Neural crest cell (in vitro differentiated cells): ENCODE measurements at regions not wholly inside any gene's neighbourhood (a gene's known extent, or its start where the extent isn't known, plus 50 kb on each side); places are given as distances from the start of the nearest gene placed in this dataset.

Source experiments
- DNase-seq: peaks from one replicate; pipeline ENCODE4 v3.0.0; 2021; ENCODE audit warnings: low read depth, mixed read lengths, low spot score
- H3K27ac Mint-ChIP-seq: one replicate; pipeline ENCODE4 v1.8.0; 2021; ENCODE audit warnings: mild to moderate bottlenecking, mixed read lengths; ENCODE audit not compliant: unreplicated experiment
- H3K27me3 Mint-ChIP-seq: 2 replicates; pipeline ENCODE4 v1.8.0; 2021; ENCODE audit warnings: low read depth, mild to moderate bottlenecking, mixed read lengths
- H3K36me3 Mint-ChIP-seq: 2 replicates; pipeline ENCODE4 v1.8.0; 2021; ENCODE audit warnings: low read depth, mild to moderate bottlenecking, mixed read lengths
- H3K4me1 Mint-ChIP-seq: 2 replicates; pipeline ENCODE4 v1.8.0; 2021; ENCODE audit warnings: mixed read lengths
- H3K4me3 Mint-ChIP-seq: one replicate; pipeline ENCODE4 v1.8.0; 2021; ENCODE audit warnings: mild to moderate bottlenecking, mixed read lengths
- H3K9me3 Mint-ChIP-seq: 2 replicates; pipeline ENCODE4 v1.8.0; 2021; ENCODE audit warnings: mixed read lengths
- CTCF ChIP-seq: fragments of 200-600 bp; sonication (generic); conservative IDR thresholded peaks from 2 replicates; pipeline ENCODE4 v1.5.0; 2021; ENCODE audit warnings: antibody characterized with exemption, mild to moderate bottlenecking

- H3K4me1 Mint-ChIP-seq, result peaks cover 25% of the 10 kb centered on the region
- no peak overlapping the region for H3K4me3 Mint-ChIP-seq
- no peak for TF ChIP-seq CTCF
- no peak for DNase-seq
- H3K27ac Mint-ChIP-seq, result no peak overlapping the region
- H3K36me3 Mint-ChIP-seq, result peaks cover 14% of the 10 kb centered on the region
- peaks cover 9% of the 10 kb centered on the region for H3K9me3 Mint-ChIP-seq
- H3K27me3 Mint-ChIP-seq, result no peaks in the 10 kb centered on the region
These were observed 71.0 kb downstream of the AQP4 start for GRCh38 chr18:26794230-26795101.

- peaks cover 3% of the 10 kb centered on the region for H3K36me3 Mint-ChIP-seq
- no peak overlapping the region for H3K4me3 Mint-ChIP-seq
- no peaks in the 10 kb centered on the region for H3K9me3 Mint-ChIP-seq
- DNase-seq, result no peak
- H3K27ac Mint-ChIP-seq, result no peak overlapping the region
- H3K4me1 Mint-ChIP-seq, result peaks cover 30% of the 10 kb centered on the region
- no peaks in the 10 kb centered on the region for H3K27me3 Mint-ChIP-seq
- TF ChIP-seq CTCF, result no peak
These were observed 72.8 kb downstream of the AQP4 start for GRCh38 chr18:26792661-26793060.

GRCh38 chr18:26791676-26792075 lies 73.8 kb downstream of the AQP4 start:
- Mint-ChIP-seq H3K27ac (peak overlapping the region; percentile 35), H3K4me1 (peaks cover 27% of the 10 kb centered on the region), H3K36me3 (no peaks in the 10 kb centered on the region), H3K4me3 (no peak overlapping the region), H3K9me3 (no peaks in the 10 kb centered on the region), H3K27me3 (no peaks in the 10 kb centered on the region)
- no peak for DNase-seq
- no peak for TF ChIP-seq CTCF

- Mint-ChIP-seq H3K4me1 (peaks cover 39% of the 10 kb centered on the region), H3K27ac (no peak overlapping the region), H3K9me3 (no peaks in the 10 kb centered on the region), H3K27me3 (no peaks in the 10 kb centered on the region), H3K36me3 (no peaks in the 10 kb centered on the region), H3K4me3 (no peak overlapping the region)
- no peak for TF ChIP-seq CTCF
- no peak for DNase-seq
These were observed 80.9 kb downstream of the AQP4 start for GRCh38 chr18:26784599-26784998.

- H3K4me1 Mint-ChIP-seq, result peaks cover 33% of the 10 kb centered on the region
- H3K27ac Mint-ChIP-seq, result no peak overlapping the region
- no peak for DNase-seq
- TF ChIP-seq CTCF, result no peak
- no peak overlapping the region for H3K4me3 Mint-ChIP-seq
- no peaks in the 10 kb centered on the region for H3K36me3 Mint-ChIP-seq
- no peaks in the 10 kb centered on the region for H3K27me3 Mint-ChIP-seq
- H3K9me3 Mint-ChIP-seq, result no peaks in the 10 kb centered on the region
These were observed 82.3 kb downstream of the AQP4 start for GRCh38 chr18:26783170-26783569.
